GM19468 (cell line): ENCODE measurements at regions not wholly inside any gene's neighbourhood (a gene's known extent, or its start where the extent isn't known, plus 50 kb on each side); places are given as distances from the start of the nearest gene placed in this dataset.

Experiments used
- ATAC-seq: cut with Tn5 transposase; IDR thresholded peaks from one replicate; pipeline ENCODE4 v1.9.1; 2021; ENCODE audit warnings: mild to moderate bottlenecking, moderate library complexity, moderate number of reproducible peaks; ENCODE audit not compliant: unreplicated experiment; ENCODE audit errors: extremely low read depth

- no peak for ATAC-seq
Observed at GRCh38 chr16:9279291-9280068, 188.0 kb downstream of the HAPSTR1 start.

GRCh38 chr16:9280069-9280466, 188.6 kb downstream of the HAPSTR1 start:
- no peak for ATAC-seq

GRCh38 chr16:9286930-9287329, 195.5 kb downstream of the HAPSTR1 start:
- ATAC-seq: no peak

GRCh38 chr16:9296271-9296590, 204.8 kb downstream of the HAPSTR1 start:
- no peak for ATAC-seq

- no peak for ATAC-seq
Observed at GRCh38 chr16:9297437-9298113, 206.1 kb downstream of the HAPSTR1 start.

- no peak for ATAC-seq
Observed at GRCh38 chr16:9300252-9300651, 208.8 kb downstream of the HAPSTR1 start.

- no peak for ATAC-seq
Observed at GRCh38 chr16:9302072-9302471, 210.6 kb downstream of the HAPSTR1 start.

GRCh38 chr16:9306753-9307152, 215.3 kb downstream of the HAPSTR1 start:
- no peak for ATAC-seq

- ATAC-seq: no peak
Observed at GRCh38 chr16:9307446-9307845, 216.0 kb downstream of the HAPSTR1 start.

- no peak for ATAC-seq
Observed at GRCh38 chr16:9308356-9308801, 216.9 kb downstream of the HAPSTR1 start.

- ATAC-seq: no peak
Observed at GRCh38 chr16:9308850-9309249, 217.4 kb downstream of the HAPSTR1 start.

GRCh38 chr16:9309844-9310243, 218.4 kb downstream of the HAPSTR1 start:
- ATAC-seq: no peak

- ATAC-seq: no peak
Observed at GRCh38 chr16:9311303-9311954, 220.0 kb downstream of the HAPSTR1 start.

GRCh38 chr16:9316008-9316407, 224.6 kb downstream of the HAPSTR1 start:
- ATAC-seq: no peak

- no peak for ATAC-seq
Observed at GRCh38 chr16:9316615-9317014, 225.2 kb downstream of the HAPSTR1 start.

- no peak for ATAC-seq
Observed at GRCh38 chr16:9318764-9319163, 227.3 kb downstream of the HAPSTR1 start.

- ATAC-seq: no peak
Observed at GRCh38 chr16:9322769-9323168, 231.3 kb downstream of the HAPSTR1 start.

GRCh38 chr16:9323170-9323569, 231.7 kb downstream of the HAPSTR1 start:
- ATAC-seq: no peak

GRCh38 chr16:9327253-9327652, 235.8 kb downstream of the HAPSTR1 start:
- no peak for ATAC-seq

GRCh38 chr16:9328411-9328810, 237.0 kb downstream of the HAPSTR1 start:
- ATAC-seq: no peak

GRCh38 chr16:9330095-9330494, 238.7 kb downstream of the HAPSTR1 start:
- no peak for ATAC-seq
